Mesothelial cell of epicardium (in vitro differentiated cells): ENCODE measurements at regions not wholly inside any gene's neighbourhood (a gene's known extent, or its start where the extent isn't known, plus 50 kb on each side); places are given as distances from the start of the nearest gene placed in this dataset.

Source experiments
- DNase-seq, 2 experiments: peaks; one replicate each; pipeline ENCODE4 v3.0.0; 2021; ENCODE audit warnings: low spot score in 2 of 2; ENCODE audit not compliant: unreplicated experiment in 2 of 2
- H3K27ac Mint-ChIP-seq: 2 replicates; pipeline ENCODE4 v1.8.0; 2021; ENCODE audit warnings: mixed read lengths
- H3K27me3 Mint-ChIP-seq: 2 replicates; pipeline ENCODE4 v1.8.0; 2021; ENCODE audit warnings: low read depth, mixed read lengths
- H3K36me3 Mint-ChIP-seq: 2 replicates; pipeline ENCODE4 v1.8.0; 2021; ENCODE audit warnings: mixed read lengths
- H3K4me1 Mint-ChIP-seq: 2 replicates; pipeline ENCODE4 v1.8.0; 2021; ENCODE audit warnings: mixed read lengths
- H3K4me3 Mint-ChIP-seq: 2 replicates; pipeline ENCODE4 v1.8.0; 2021; ENCODE audit warnings: mild to moderate bottlenecking, moderate library complexity, mixed read lengths
- H3K9me3 Mint-ChIP-seq: 2 replicates; pipeline ENCODE4 v1.8.0; 2021; ENCODE audit warnings: mixed read lengths
- CTCF ChIP-seq: fragments of 200-600 bp; sonication (generic); IDR thresholded peaks from one replicate; pipeline ENCODE4 v1.5.0; 2021; ENCODE audit warnings: antibody characterized with exemption; ENCODE audit not compliant: unreplicated experiment

GRCh38 chr9:107733523-107733894 is 243.9 kb upstream of the KLF4 start:
- Mint-ChIP-seq H3K9me3 (no peaks in the 10 kb centered on the region), H3K27ac (no peak overlapping the region), H3K36me3 (no peaks in the 10 kb centered on the region), H3K4me1 (peaks cover 13% of the 10 kb centered on the region), H3K27me3 (peaks cover 2% of the 10 kb centered on the region), H3K4me3 (no peak overlapping the region)
- TF ChIP-seq CTCF, result no peak
- no peak for DNase-seq

GRCh38 chr9:107732781-107733522 is 243.4 kb upstream of the KLF4 start:
- no peaks in the 10 kb centered on the region for H3K9me3 Mint-ChIP-seq
- H3K4me3 Mint-ChIP-seq, result no peak overlapping the region
- H3K4me1 Mint-ChIP-seq, result peaks cover 7% of the 10 kb centered on the region
- DNase-seq, result no peak
- H3K36me3 Mint-ChIP-seq, result no peaks in the 10 kb centered on the region
- H3K27me3 Mint-ChIP-seq, result peaks cover 2% of the 10 kb centered on the region
- no peak overlapping the region for H3K27ac Mint-ChIP-seq
- TF ChIP-seq CTCF, result no peak

- Mint-ChIP-seq H3K36me3 (no peaks in the 10 kb centered on the region), H3K4me1 (no peaks in the 10 kb centered on the region), H3K4me3 (no peak overlapping the region), H3K27ac (no peak overlapping the region), H3K27me3 (peaks cover 2% of the 10 kb centered on the region), H3K9me3 (no peaks in the 10 kb centered on the region)
- no peak for TF ChIP-seq CTCF
- no peak for DNase-seq
Observed at GRCh38 chr9:107731115-107731762, 241.7 kb upstream of the KLF4 start.

- Mint-ChIP-seq H3K36me3 (no peaks in the 10 kb centered on the region), H3K4me1 (no peaks in the 10 kb centered on the region), H3K27me3 (peaks cover 2% of the 10 kb centered on the region), H3K27ac (no peak overlapping the region), H3K4me3 (no peak overlapping the region), H3K9me3 (no peaks in the 10 kb centered on the region)
- DNase-seq, result no peak
- TF ChIP-seq CTCF, result no peak
Observed at GRCh38 chr9:107730666-107731065, 241.1 kb upstream of the KLF4 start.

- Mint-ChIP-seq H3K9me3 (peaks cover 4% of the 10 kb centered on the region), H3K27ac (no peak overlapping the region), H3K4me3 (no peak overlapping the region), H3K4me1 (no peaks in the 10 kb centered on the region), H3K36me3 (no peaks in the 10 kb centered on the region), H3K27me3 (peaks cover 8% of the 10 kb centered on the region)
- no peak for TF ChIP-seq CTCF
- no peak for DNase-seq
Observed at GRCh38 chr9:107727086-107727780, 237.7 kb upstream of the KLF4 start.
